Kasumi-1 (cell line): ENCODE measurements at regions not wholly inside any gene's neighbourhood (a gene's known extent, or its start where the extent isn't known, plus 50 kb on each side); places are given as distances from the start of the nearest gene placed in this dataset.

Experiments
- DNase-seq, 2 experiments: peaks; one replicate each; lab custom pipeline; 2025; lab: John Stamatoyannopoulos, UW

DNA sequence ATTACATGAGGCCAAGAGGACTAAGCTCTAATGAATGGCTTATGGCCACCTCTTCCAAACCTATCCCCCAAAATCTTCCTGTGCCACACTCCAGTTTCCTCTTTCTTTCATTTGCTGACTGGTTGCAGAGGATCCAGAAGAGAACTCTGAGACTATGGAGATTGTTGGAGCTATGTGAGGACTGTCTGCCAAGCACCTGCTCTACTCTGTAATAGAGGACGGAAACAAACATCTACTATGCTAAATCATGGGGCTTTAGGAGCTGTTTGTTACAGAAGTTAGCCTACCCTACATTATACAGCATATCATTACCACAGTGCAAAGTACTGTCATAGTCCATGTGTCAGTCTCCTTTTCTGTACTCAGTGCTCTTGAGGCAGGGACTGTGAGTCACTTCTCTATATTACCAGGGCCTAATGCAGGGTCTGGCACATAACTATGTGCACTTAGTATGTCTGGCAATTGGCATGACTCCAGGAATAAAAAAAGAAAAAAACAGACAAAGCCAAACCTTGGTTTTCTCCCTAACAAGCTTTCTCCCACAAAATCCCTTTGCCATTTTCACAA lies 95.1 kb downstream of the RPAP3 start:
- no peak for DNase-seq

GRCh38 chr12:47609806-47610205 lies 96.0 kb downstream of the RPAP3 start:
- no peak for DNase-seq

GRCh38 chr12:47608671-47609070 lies 97.2 kb downstream of the RPAP3 start:
- peak; percentile 60 to 63 for DNase-seq

DNA sequence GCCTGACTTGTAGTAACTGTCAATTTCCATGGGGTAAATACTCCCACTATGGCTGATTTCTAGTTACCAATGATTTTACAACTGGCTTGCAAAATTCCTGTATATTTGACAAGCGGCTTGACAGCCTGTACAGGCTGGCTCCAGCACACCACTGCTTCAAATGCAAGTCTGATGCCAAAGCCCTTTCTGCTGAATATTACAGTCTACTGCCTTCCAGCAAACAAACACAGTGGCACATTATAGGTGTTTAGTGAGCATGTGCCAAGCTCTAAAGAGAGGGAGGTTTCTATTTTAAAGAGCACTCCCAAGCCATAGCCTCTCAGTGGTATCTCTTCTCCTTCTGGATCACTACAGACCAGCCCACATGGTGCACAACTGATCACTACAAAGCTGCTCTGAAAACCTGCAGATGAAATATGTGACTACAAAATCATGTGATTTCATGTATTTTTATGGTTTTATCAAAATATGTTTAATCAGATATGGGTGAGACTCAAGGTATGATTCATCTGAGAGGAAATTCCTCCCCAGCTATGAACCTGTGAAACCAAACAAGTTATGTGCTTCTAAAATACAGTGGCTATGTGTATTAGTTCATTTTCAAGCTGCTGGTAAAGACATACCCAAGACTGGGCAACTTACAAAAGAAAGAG lies 101.5 kb downstream of the RPAP3 start:
- no peak for DNase-seq

GRCh38 chr12:47602949-47603558 lies 102.8 kb downstream of the RPAP3 start:
- DNase-seq, result no peak

GRCh38 chr12:47602325-47602724 lies 103.5 kb downstream of the RPAP3 start:
- no peak for DNase-seq

DNA sequence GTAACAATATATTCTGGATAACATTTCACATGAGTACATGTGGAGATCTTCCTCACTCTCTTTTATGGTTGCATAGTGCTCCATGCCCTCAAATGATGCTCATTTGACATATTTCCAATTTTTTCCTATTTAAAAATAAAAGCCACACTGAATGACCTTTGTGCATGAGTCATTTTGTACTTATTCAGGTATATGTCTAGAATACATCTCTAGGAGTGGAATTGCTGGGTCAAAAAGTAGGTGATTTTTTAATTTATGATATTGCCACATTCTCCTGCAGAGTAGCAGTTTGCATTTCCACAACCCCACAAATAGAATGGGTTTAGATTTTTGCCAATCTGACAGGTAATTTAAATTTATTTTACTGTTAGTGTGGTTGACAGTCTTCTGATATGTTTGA lies 104.8 kb downstream of the RPAP3 start:
- no peak for DNase-seq

DNA sequence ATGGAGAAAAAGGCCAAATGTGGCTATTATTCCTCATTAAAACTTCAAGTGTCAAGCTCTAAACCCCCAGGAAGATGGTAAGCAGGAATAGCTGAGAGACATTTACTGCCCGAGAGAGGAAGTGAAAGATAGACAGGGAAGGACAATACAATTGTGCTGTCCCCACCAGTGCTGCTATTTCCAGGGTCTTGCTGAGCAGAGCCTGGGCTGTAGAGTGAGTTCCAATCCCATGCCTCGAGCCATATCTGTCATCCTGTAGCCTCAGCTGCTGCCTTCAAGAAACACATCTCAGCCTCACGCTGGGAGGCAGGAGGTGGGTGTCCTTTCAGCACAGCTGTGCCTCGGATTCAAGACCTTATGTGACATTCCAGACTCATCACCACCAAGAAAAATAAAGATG lies 114.0 kb downstream of the RPAP3 start:
- DNase-seq, result no peak

- DNase-seq, result no peak
Measured at GRCh38 chr12:47591361-47591791, 114.5 kb downstream of the RPAP3 start.

GRCh38 chr12:47590771-47591360 lies 115.0 kb downstream of the RPAP3 start:
- no peak for DNase-seq

DNA sequence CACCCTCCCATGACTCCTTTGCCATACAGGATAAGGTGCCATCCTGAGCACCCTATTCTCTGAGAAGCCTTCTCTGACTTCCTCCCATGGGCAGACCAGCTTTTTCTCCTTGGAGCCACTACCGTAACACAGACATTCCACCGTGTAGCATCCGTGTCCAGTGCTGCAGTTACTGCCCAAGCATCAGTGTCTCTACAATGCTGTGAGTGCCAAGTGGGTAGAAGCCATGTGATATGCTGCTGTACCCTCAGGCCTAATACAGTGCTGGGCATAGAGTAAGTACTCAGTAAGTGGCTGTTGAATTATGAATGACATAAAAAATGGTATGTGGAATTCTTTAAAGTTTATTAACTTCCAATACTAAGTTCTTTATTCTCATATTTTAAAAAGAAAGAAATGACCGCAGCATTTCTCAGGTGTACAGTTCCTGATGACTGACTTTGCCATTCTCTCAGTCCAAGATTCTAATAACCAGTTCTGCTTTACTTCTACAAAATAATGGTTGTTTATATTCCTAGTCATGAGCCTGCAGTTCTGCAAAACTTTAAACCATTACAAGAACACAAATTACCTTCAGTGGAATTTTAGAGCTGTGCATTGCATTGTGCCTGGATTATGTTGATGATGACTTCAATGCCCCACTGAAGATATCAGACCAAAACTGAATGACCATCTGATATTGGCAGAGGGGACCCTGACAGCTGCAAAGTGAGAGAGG lies 118.7 kb downstream of the RPAP3 start:
- DNase-seq, result no peak

- no peak for DNase-seq
Measured at GRCh38 chr12:47585507-47585906, 120.3 kb downstream of the RPAP3 start.

DNA sequence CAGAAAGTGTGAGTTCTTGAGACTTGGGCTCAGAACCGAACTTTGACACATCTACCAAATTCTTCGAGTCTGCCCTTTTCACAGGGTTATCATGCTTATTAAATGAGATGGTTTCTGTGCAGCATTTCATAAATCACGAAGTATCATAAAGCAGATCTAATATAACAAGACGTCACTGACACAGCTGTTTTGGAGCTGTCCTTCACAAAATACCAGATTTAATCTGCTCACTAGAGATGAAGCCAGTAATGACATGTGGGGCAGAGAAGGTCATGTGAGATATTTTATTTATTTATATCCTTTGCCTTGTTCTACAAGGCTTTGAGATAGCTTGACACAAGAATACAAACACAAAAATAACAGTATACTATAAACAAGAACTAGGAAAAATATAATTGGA lies 127.0 kb downstream of the RPAP3 start:
- no peak for DNase-seq

GRCh38 chr12:47577206-47577989 lies 128.4 kb downstream of the RPAP3 start:
- DNase-seq, result no peak

- DNase-seq, result no peak
Measured at GRCh38 chr12:47576289-47576945, 129.4 kb downstream of the RPAP3 start.

GRCh38 chr12:47574252-47575021 lies 131.4 kb downstream of the RPAP3 start:
- no peak for DNase-seq

DNA sequence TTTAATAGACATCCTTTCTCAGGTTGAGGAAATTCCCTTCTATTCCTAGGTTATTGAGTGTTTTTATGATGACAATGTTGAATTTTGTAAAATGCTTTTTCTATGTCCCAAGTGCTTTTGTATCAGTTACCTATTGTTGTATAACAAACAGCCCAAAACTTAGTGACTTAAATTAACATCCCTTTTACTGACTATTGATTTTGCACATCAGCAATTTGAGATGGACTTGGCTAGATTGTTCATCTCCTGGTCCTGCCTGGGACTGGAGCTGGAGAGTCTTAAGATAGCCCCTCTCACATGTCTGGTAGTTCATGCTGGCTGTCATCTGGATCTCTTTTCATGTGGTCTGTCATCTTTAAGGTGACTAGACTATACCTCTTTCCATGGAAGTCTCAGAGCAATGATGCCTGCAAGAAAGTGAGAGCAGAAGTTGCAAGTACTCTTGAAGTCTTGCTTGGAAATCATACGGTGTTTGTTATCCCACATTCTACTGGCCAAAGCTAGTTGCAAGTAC lies 132.6 kb downstream of the RPAP3 start:
- no peak for DNase-seq

GRCh38 chr12:47570151-47570550 lies 135.7 kb downstream of the RPAP3 start:
- no peak for DNase-seq

GRCh38 chr12:47562201-47562600 lies 143.6 kb downstream of the RPAP3 start:
- no peak for DNase-seq

- no peak for DNase-seq
Measured at GRCh38 chr12:47561746-47562145, 144.1 kb downstream of the RPAP3 start.
